ENCODE measurements at regions not wholly inside any gene's neighbourhood (a gene's known extent, or its start where the extent isn't known, plus 50 kb on each side); places are given as distances from the start of the nearest gene placed in this dataset.

DNA sequence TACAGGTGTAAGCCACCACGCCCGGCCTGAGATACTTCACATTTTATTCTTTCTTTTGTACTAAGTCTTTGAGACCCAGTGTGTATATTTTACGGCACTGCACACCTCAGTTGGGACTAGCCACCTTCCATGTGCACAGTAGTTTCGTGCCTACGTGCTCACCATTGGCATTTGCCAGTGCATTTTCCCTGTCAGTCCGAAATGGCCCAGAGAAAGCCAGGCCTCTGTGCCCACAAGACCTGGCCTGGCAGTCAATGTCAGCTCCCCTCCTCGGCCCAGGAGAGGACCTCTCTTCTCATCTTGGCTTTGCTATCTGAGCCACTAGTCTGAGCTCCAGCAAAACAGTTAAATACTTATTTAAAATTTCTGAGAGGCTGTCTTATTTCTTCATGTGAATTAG is 147.8 kb upstream of the KLHL29 start:
- Histone ChIP-seq H3K4me3 (ENCODE audit: low read depth in 1 of 2, low read length in 2 of 2) (no peak overlapping the region), H2AFZ (ENCODE audit: low read depth, low read length) (no peak overlapping the region), H3K9ac (ENCODE audit: low read depth, low read length) (no peak overlapping the region), H3K36me3 (ENCODE audit: insufficient read depth, low read length) (no peaks in the 10 kb centered on the region), H3K9me3 (ENCODE audit: insufficient read depth, low read length, severe bottlenecking) (no peaks in the 10 kb centered on the region), H4K20me1 (ENCODE audit: insufficient read depth, low read length) (no peaks in the 10 kb centered on the region), H3K4me1 (ENCODE audit: insufficient read depth, low read length) (no peaks in the 10 kb centered on the region), H3K4me2 (ENCODE audit: insufficient read depth, low read length) (no peak overlapping the region), H3K27me3 (ENCODE audit: insufficient read depth, low read length, poor library complexity) (no peaks in the 10 kb centered on the region), H3K79me2 (ENCODE audit: insufficient read depth, low read length) (no peaks in the 10 kb centered on the region), H3K27ac (ENCODE audit: low read length) (no peak overlapping the region)
- DNase-seq (no peak), ATAC-seq (ENCODE audit: insufficient read depth, low read depth) (no peak)
- no peak for TF ChIP-seq EZH2 (IDR thresholded peaks at IDR 0.05; ENCODE audit: borderline replicate concordance, low read depth, low read length, severe bottlenecking)
- TF ChIP-seq, protein P1, sequence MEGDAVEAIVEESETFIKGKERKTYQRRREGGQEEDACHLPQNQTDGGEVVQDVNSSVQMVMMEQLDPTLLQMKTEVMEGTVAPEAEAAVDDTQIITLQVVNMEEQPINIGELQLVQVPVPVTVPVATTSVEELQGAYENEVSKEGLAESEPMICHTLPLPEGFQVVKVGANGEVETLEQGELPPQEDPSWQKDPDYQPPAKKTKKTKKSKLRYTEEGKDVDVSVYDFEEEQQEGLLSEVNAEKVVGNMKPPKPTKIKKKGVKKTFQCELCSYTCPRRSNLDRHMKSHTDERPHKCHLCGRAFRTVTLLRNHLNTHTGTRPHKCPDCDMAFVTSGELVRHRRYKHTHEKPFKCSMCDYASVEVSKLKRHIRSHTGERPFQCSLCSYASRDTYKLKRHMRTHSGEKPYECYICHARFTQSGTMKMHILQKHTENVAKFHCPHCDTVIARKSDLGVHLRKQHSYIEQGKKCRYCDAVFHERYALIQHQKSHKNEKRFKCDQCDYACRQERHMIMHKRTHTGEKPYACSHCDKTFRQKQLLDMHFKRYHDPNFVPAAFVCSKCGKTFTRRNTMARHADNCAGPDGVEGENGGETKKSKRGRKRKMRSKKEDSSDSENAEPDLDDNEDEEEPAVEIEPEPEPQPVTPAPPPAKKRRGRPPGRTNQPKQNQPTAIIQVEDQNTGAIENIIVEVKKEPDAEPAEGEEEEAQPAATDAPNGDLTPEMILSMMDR (IDR thresholded peaks at IDR 0.05; ENCODE audit: borderline replicate concordance, extremely low read depth, low read length, poor library complexity, severe bottlenecking), result no peak

DNA sequence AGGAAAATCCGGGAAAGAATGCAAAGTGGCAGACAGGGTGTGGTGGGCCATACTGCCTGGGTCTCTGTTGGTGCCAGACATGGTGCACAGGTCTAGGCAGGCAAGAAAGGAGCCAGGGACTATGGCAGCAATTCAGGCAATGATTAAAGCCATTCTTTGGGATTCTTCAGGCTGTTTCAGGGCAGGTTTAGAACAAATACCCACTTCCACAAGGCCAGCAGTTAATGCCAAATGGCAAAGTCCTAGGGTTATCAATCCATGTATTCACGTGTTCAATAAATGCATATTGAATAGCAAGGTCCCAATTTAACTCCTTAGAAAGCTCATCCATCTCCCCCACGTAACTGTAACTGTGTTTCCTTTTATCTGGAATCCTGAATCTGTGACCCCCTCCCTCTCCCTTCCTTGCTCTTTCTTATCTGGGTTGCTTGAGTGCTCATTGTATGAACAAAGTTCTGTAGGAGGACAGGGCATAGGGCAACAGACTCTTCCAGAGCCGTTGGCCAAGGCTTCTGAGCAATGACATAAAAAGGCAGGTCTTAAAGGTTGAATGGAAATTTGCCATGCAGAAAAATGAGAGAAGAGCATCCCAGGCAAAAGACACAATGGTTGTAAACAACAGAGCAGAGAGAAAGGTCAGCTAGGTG is 146.8 kb upstream of the KLHL29 start:
- TF ChIP-seq EZH2 (IDR thresholded peaks at IDR 0.05; ENCODE audit: borderline replicate concordance, low read depth, low read length, severe bottlenecking), result no peak
- TF ChIP-seq, protein P1 (IDR thresholded peaks at IDR 0.05; ENCODE audit: borderline replicate concordance, extremely low read depth, low read length, poor library complexity, severe bottlenecking), result no peak
- no peaks in the 10 kb centered on the region for H3K27me3 ChIP-seq (ENCODE audit: insufficient read depth, low read length, poor library complexity)
- no peaks in the 10 kb centered on the region for H3K79me2 ChIP-seq (ENCODE audit: insufficient read depth, low read length)
- no peak overlapping the region for H3K9ac ChIP-seq (ENCODE audit: low read depth, low read length)
- no peaks in the 10 kb centered on the region for H4K20me1 ChIP-seq (ENCODE audit: insufficient read depth, low read length)
- no peak overlapping the region for H3K4me2 ChIP-seq (ENCODE audit: insufficient read depth, low read length)
- H3K4me1 ChIP-seq (ENCODE audit: insufficient read depth, low read length), result no peaks in the 10 kb centered on the region
- no peaks in the 10 kb centered on the region for H3K36me3 ChIP-seq (ENCODE audit: insufficient read depth, low read length)
- no peak for DNase-seq
- H3K4me3 ChIP-seq (ENCODE audit: low read depth in 1 of 2, low read length in 2 of 2), result no peak overlapping the region
- no peaks in the 10 kb centered on the region for H3K9me3 ChIP-seq (ENCODE audit: insufficient read depth, low read length, severe bottlenecking)
- ATAC-seq (ENCODE audit: insufficient read depth, low read depth), result no peak
- no peak overlapping the region for H3K27ac ChIP-seq (ENCODE audit: low read length)
- no peak overlapping the region for H2AFZ ChIP-seq (ENCODE audit: low read depth, low read length)

DNA sequence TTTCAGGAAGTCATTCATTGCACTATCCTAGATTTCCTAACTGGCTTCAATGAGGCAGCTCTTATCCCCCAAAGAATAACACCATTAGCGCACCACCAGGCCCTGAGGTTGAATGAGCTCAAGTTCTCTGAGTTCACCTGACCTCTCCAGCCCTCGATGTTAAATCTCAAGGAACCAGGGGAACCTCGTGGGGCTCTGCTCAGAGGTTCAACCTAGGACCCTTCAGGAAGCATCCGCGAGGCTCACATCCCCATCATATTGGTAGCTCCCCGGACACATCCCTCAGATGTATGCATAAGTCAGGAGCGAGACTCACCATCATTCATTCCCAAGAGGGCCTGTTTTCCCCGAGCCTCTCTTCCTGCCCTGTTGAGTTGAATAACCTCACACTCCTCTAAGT is 145.6 kb upstream of the KLHL29 start:
- no peaks in the 10 kb centered on the region for H3K36me3 ChIP-seq (ENCODE audit: insufficient read depth, low read length)
- no peak overlapping the region for H3K4me2 ChIP-seq (ENCODE audit: insufficient read depth, low read length)
- H3K27ac ChIP-seq (ENCODE audit: low read length), result no peak overlapping the region
- no peak overlapping the region for H3K4me3 ChIP-seq (ENCODE audit: low read depth in 1 of 2, low read length in 2 of 2)
- ATAC-seq (ENCODE audit: insufficient read depth, low read depth) (no peak), DNase-seq (no peak)
- no peaks in the 10 kb centered on the region for H3K9me3 ChIP-seq (ENCODE audit: insufficient read depth, low read length, severe bottlenecking)
- H3K79me2 ChIP-seq (ENCODE audit: insufficient read depth, low read length), result no peaks in the 10 kb centered on the region
- no peak overlapping the region for H3K9ac ChIP-seq (ENCODE audit: low read depth, low read length)
- no peak overlapping the region for H2AFZ ChIP-seq (ENCODE audit: low read depth, low read length)
- TF ChIP-seq, protein P1 (IDR thresholded peaks at IDR 0.05; ENCODE audit: borderline replicate concordance, extremely low read depth, low read length, poor library complexity, severe bottlenecking), result no peak
- TF ChIP-seq EZH2 (IDR thresholded peaks at IDR 0.05; ENCODE audit: borderline replicate concordance, low read depth, low read length, severe bottlenecking), result no peak
- no peaks in the 10 kb centered on the region for H4K20me1 ChIP-seq (ENCODE audit: insufficient read depth, low read length)
- no peaks in the 10 kb centered on the region for H3K4me1 ChIP-seq (ENCODE audit: insufficient read depth, low read length)
- no peaks in the 10 kb centered on the region for H3K27me3 ChIP-seq (ENCODE audit: insufficient read depth, low read length, poor library complexity)

Measured in DND-41 (cell line).